HG03064 (cell line): ENCODE measurements at regions not wholly inside any gene's neighbourhood (a gene's known extent, or its start where the extent isn't known, plus 50 kb on each side); places are given as distances from the start of the nearest gene placed in this dataset.
A peak's percentile ranks its signal among the peaks of the same experiment; 100 is the strongest.
"Not testable (repeated sequence)": the region's sequence is repeated elsewhere in the genome, so short reads cannot be mapped to it uniquely, and the experiment has no call there.

Experiments
- ATAC-seq: cut with Tn5 transposase; IDR thresholded peaks from one replicate; pipeline ENCODE4 v1.9.1; 2021; ENCODE audit warnings: low read depth; ENCODE audit not compliant: unreplicated experiment

DNA sequence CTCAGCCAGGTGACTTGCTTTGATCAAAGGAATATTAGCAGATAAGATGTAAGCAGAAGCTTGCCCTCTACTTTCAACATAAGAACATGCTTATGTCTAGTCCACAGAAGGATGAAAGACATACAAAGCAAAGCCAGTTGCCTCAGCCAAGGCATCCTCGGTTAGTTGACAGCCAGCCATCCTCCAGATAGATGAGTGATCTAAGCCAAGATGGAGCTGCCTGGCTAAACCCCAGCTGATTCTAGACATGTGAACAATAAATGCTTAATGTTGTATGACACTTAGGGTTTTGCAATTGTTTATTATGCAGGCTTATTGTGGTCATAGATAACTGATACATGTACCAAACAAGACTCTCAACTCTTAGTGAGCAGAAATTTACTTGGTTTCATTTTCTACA lies 157.6 kb upstream of the TMTC2 start:
- ATAC-seq, result no peak

- ATAC-seq, result no peak
These were observed 156.8 kb upstream of the TMTC2 start for GRCh38 chr12:82529954-82530353.

- no peak for ATAC-seq
These were observed 156.3 kb upstream of the TMTC2 start for GRCh38 chr12:82530394-82530793.

DNA sequence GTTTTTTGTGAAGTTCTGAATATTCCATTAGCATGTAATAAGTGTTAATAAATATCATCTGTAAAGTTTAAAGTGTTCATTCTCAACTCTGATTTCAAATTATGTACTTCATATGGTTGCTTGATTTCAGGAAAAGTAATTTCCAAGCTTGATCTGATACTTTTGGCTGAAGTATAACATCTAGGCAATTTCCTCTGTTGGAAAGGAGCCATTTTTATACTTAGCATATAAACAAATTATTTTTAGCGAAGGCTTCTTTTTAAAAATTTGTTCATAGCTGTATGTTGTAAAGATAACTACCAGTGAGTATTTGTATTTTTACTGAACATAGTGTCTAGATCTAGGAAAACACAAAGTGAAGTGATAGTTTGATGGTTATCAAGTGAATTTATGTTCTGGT lies 153.4 kb upstream of the TMTC2 start:
- ATAC-seq, result no peak

GRCh38 chr12:82537436-82537835 lies 149.3 kb upstream of the TMTC2 start:
- no peak for ATAC-seq

- ATAC-seq, result peak; percentile 95
These were observed 132.2 kb upstream of the TMTC2 start for GRCh38 chr12:82554529-82554928.

DNA sequence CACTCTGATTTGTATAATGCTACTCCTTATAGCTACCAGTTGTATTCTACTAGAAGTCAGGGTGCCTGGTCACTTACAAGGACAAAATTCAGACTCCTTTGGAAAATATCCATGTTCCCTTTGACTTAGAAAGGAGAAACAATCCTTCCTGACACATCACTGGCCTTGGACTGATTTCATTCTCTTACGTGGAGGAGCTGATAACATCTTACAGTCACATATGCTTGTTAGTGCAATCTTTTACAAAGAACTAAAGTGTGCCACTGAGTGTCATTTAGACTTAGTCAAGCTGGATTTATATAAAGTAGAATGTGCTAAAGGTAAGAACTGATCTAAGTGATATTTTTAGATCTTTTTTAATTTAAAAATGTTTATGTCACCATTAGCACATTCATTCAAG lies 131.0 kb upstream of the TMTC2 start:
- no peak for ATAC-seq

- no peak for ATAC-seq
These were observed 120.7 kb upstream of the TMTC2 start for GRCh38 chr12:82565966-82566365.

DNA sequence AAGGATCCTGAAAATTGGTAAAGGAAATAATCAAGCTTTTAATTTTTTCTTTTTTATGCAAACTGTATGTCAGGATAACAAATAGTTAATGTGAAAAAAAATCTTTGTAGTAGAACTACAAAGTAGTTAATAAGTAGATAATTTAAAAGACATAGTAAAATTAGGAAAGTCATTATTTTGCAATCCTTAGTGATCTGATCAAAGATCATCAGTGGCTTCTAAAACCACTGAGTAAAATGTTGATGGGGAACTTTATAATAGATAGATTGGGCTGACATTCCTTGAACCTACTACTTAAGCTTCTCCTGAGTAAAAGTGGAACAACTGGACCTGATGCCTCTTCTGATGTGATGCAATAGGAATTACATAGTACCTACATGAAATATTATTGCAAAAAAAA lies 119.0 kb upstream of the TMTC2 start:
- ATAC-seq, result no peak

DNA sequence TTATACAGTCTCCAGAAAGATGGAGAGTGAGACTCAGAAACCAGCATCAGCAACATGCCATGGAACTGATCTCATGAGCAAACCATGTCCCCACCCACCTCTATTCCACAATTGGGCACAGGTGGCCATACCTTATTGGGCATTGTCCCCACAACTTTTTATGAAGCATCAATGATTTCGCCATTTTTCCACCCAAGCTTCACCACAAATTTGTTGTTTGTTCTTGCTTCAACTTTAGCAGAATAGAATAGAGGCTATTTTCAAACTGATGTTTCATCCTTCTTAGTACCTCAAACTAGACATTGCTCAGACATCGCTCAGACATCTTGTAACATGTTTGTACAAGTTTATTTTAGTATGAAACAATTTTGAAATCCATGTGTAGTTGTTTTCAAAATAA lies 112.5 kb upstream of the TMTC2 start:
- ATAC-seq, result no peak

GRCh38 chr12:82578725-82579124 lies 108.0 kb upstream of the TMTC2 start:
- ATAC-seq, result no peak

DNA sequence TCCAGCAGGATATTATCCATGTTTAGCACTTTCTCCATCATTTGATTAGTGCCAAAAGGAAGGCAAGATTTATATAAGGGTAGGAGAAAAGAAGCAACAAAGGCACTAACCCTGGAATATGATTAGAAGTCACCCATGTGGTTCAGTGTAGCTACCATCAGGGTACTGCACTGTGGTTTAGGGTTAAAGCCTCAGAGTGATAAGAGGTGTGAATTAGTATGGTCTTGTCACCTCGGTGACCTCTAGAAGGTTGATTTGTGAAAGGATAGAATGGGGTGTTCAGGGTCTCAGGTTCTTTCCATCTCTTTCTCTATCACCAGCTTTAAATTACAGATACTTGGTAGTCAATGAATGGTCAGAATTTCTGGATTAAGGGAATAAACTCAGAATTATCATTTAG lies 103.0 kb upstream of the TMTC2 start:
- no peak for ATAC-seq

DNA sequence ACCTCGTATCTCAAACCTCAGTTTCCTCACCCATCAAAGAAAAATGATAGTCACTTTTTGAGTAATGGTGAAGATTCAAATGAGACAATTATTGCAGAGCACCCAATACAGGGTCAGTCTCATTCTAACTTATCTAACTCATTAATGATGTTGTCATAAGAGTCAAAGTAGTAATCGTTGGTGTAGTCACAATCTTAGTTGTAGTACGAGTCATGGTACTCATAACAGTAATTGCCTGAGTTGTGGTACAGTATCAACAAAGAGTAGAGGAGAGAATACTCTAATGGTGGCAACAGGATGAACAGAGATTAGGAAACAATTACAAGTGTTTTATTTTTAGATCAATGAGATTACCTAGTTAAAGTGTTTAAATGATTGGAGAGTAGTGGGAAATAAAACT lies 93.6 kb upstream of the TMTC2 start:
- ATAC-seq, result peak; percentile 42

- peak; percentile 91 for ATAC-seq
These were observed 92.8 kb upstream of the TMTC2 start for GRCh38 chr12:82593901-82594396.

DNA sequence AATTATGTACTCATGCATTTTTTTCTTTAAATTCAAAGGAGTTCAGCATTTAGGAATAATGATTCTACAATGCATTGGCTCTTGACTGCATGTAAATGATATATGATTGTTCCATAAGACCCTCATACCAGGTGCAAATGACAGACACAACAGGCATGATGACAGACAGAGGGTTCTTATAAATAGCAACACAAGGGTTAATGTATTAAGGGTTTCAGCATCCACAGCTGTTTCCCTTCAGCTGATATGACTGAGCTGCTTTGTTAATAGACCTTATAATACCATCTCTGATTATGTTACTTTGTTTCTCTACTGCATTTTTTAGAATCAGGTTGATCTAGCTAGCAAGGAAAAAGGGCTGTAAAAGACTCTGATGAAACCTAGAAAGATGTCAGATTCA lies 90.8 kb upstream of the TMTC2 start:
- ATAC-seq, result no peak

GRCh38 chr12:82596483-82596882 lies 90.2 kb upstream of the TMTC2 start:
- no peak for ATAC-seq

DNA sequence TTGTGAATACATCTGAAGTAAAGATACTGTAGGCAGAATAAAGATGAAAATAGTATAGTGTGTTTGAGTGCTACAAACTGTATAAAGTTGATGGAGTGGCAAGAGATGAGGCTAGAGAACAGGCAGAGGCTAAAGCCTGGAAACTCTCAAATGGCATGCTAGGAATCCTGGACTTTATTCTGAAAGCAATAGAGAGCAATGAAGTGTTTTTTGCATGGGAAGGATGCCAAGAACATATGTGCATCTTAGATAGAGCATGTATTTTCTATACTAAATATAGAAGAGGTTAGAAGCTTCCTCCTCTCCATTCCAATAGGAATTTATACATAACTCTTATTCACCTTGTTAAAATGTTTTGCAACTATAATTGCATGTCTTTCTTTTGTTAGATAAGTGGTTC lies 86.3 kb upstream of the TMTC2 start:
- ATAC-seq, result no peak

- not testable (repeated sequence) for ATAC-seq
These were observed 83.1 kb upstream of the TMTC2 start for GRCh38 chr12:82603647-82604046.

GRCh38 chr12:82605115-82605514 lies 81.6 kb upstream of the TMTC2 start:
- no peak for ATAC-seq

DNA sequence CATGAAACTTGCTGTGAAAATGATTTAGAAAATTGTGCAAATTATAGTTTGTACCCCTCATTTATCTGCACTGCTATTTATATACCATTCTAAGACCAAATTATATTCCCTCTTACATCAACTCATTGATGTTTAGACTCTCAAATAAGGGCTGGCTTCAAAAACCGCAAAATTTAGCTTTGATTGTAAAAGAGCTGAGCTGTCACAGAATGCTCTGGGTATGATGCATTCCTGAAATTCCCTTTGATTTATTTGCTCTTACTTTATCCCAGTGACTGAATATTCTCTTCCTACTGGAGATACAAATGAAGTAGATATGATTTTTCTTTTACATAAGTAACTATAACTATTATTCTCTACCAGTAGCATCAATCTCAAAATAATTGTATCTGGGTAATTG lies 78.0 kb upstream of the TMTC2 start:
- no peak for ATAC-seq

DNA sequence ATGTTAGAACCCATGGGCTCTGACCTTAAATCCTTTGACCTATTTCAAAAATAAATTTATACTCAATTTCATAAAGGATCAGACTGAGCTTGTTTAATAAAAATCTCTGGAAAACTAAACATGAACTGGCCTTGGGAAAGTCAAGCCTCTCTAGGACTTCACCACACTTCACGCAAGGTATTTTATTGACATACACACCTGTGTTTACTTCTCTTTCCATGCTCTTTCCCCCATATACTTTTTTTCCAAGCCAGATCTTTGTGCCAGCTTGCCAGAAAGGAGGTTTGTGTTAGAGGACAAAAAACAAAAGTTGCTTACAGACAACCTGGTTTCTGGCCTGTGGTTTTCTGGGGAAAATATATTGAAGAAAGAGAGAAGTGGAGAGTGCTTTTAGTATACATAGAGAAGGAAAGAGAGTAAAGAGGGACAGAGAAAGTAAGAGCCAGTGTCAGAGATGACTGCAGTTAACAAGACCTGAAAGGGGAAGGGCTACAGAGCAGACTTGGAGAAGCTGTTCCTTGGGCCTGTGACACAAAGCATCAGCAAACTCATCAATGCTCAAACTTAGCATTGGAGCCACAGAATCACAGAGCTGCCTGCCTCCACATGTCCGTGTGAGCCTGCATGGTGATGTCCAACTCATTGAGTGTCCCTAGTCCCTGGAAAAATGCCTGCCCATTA lies 77.3 kb upstream of the TMTC2 start:
- ATAC-seq, result no peak

GRCh38 chr12:82619644-82620043 lies 67.1 kb upstream of the TMTC2 start:
- ATAC-seq, result no peak

GRCh38 chr12:82620917-82621316 lies 65.8 kb upstream of the TMTC2 start:
- no peak for ATAC-seq
